GM19043 (cell line): ENCODE measurements at regions not wholly inside any gene's neighbourhood (a gene's known extent, or its start where the extent isn't known, plus 50 kb on each side); places are given as distances from the start of the nearest gene placed in this dataset.

Source experiments
- ATAC-seq: cut with Tn5 transposase; IDR thresholded peaks from one replicate; pipeline ENCODE4 v1.9.1; 2021; ENCODE audit warnings: low read depth; ENCODE audit not compliant: unreplicated experiment

GRCh38 chr5:168047669-168048111, 243.8 kb upstream of the WWC1 start:
- no peak for ATAC-seq

GRCh38 chr5:168048486-168048885, 243.0 kb upstream of the WWC1 start:
- no peak for ATAC-seq

DNA sequence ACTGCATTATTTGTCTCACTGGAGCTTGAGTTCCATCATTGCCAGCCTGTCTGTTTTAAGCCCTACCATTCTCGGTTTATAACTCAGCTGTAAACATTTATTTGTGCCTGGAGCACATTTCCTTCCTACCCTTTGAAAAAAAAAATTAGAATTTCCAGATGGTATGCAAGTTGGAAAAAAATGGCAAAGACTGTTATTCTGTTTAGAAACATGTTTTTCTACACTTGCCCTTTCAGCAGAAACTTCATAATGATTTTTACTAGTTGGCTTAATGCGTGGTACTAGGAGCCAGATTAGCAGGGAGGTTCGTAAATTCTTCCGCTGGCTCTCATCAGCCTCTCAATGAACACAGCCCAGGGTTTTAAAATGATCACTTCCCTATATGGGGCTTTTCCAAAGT, 238.8 kb upstream of the WWC1 start:
- no peak for ATAC-seq

- ATAC-seq: no peak
These were observed 237.4 kb upstream of the WWC1 start for GRCh38 chr5:168054091-168054490.

DNA sequence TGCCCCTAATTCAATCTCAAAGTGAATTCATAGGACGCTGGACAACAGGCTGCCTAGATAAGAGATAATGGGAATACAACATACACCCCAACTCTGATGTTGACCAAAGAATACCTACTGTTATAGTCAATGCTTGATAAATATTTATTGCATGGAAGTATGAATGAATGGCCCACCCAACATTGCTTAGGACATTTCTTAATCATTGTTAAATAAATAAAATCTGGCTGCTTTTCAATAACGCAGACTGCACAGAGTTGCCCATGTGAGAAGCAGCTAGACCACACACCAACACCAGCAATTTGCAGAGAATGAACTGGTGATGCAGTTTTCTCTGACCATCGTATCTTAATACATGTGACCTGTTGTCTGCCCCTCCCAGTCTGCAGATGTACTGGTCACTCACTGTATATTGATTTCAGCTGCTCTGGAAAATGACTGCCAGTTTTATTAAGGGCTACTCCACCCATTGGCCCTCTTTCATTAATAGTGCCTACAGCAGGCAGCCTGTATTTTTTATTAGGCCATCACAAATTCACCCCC, 236.2 kb upstream of the WWC1 start:
- ATAC-seq: no peak

- ATAC-seq: no peak
These were observed 235.5 kb upstream of the WWC1 start for GRCh38 chr5:168055961-168056360.

DNA sequence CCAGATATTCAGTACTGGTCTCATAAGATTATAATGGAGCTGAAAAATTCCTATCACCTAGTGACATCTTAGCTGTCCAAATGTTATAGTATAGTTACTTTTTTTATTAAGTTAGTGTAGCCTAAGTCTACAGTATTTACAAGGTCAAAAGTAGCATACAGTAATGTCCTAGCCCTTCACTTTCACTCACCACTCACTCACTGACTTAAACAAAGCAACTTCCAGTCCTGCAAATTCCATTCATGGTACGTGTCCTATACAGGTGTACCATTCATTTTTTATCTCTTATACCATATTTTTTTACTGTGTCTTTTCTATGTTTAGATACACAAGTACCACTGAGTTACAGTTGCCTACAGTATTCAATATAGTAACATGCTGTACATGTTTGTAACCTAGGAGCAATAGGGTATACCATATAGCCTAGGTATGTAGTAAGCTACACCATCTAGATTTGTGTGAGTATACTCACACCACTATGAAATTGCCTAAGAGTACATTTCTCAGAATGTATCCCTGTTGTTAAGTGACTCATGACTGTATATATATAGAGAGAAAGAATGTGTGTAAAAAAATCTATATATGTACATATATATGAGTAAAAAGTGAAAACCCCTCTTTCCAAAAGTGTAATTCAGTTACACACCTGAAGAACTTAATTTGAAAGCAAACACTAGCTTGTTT, 234.8 kb upstream of the WWC1 start:
- ATAC-seq: no peak

GRCh38 chr5:168057905-168058304, 233.5 kb upstream of the WWC1 start:
- no peak for ATAC-seq

- ATAC-seq: no peak
These were observed 232.3 kb upstream of the WWC1 start for GRCh38 chr5:168059131-168059530.

DNA sequence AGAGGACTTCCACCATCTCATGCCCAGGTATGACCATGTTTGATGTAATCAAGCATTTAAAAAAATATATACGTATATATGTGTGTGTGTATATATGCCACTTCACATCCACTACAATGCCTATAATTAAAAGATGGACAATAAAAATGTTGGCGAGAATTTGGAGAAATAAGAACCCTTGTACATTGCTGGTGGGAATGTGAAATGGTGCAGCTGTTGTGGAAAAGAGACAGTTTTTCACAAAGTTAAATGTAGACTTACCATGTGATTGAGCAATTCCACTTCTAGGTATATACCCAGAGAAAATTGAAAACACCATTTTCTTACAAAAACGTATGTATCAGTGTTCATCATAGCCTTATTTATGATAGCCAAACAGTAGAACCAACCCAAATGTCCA, 229.2 kb upstream of the WWC1 start:
- ATAC-seq: no peak

GRCh38 chr5:168064457-168064856, 227.0 kb upstream of the WWC1 start:
- ATAC-seq: no peak

DNA sequence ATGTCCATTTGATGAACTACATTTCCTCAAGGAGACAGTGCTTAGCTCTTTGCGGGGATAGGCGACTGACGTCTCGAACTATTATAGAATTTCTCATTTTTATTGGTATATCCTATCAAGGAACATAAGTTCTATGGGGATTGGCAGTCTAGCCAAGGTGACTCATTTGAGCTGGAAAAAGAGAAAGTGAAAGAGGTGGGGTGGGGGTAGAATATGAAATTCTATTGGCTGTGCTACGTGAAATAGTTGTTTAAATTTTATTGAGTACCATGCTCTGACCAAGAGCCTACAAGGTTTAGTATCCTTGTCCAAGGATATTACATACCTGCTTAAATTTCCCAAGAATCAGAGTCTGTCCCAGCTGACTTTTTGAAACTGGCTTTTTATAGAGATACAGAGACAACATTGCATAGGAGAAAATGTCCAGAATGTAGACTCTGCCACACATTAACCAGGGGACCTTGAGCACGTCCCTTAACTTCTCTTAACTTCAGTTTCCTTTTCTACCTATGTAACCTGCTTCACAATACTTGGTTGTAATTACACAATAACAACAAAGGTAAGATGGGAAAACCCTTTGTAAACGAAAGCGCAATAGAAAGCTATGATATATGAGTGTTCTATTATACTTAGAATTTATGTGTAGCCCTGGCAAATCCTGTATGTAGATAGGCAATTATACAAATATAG, 226.4 kb upstream of the WWC1 start:
- no peak for ATAC-seq

- no peak for ATAC-seq
These were observed 224.8 kb upstream of the WWC1 start for GRCh38 chr5:168066536-168067208.

GRCh38 chr5:168070761-168071160, 220.7 kb upstream of the WWC1 start:
- ATAC-seq: no peak

DNA sequence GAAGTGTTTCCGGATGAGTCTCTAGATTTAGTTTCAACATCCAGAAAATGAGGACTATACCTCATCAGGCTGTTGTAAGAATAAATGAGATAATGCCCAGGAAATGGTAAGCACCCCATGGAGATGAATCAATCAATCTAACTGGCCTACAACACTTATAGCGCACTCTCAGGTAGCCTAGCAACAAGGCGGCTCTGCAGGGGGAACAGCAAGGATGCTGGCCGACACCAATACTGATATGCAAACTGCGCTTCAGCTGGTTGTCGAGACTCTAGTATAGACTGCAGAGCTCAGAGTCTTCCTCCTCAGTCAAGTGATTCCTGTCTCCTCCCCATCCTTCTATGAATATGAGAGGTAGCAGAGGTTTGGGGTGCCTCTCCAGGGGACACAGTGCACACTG, 218.8 kb upstream of the WWC1 start:
- no peak for ATAC-seq

DNA sequence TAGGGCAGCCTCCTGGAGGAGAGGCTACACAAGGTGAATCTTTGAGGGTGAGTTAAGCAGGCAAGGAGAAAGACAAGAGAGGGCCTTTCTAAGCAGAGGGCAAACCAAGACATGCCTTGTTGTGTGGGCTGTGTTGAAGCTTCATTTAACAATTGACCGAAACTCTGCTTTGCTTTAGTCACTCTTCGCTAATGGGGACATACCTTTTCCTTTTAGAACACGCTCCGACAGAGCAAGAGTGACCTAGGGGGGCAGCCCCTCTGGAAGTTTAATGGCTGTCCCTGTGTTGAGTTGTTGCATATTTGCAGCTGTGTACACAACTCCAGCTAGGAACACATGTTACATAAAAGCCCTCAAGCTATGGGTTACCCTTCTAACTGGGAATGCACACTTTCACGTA, 218.1 kb upstream of the WWC1 start:
- ATAC-seq: no peak

- no peak for ATAC-seq
These were observed 217.2 kb upstream of the WWC1 start for GRCh38 chr5:168073991-168074800.

DNA sequence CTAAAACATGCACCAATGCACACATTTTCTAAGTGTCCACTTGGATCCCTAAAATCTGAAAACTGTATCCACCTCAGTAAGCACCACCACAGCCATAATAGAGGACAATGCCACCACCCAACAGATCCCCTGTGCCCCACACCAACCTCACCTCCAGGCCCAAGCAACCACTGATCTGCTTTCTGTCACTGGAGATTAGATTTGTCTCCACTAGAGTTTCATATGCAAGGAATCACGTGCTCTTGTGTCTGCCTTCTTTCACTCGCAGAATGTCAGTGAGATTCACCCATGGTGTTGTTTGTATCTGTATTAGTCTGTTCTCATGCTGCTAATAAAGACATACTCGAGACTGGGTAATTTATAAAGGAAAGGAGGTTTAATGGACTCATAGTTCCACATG, 216.1 kb upstream of the WWC1 start:
- ATAC-seq: no peak

DNA sequence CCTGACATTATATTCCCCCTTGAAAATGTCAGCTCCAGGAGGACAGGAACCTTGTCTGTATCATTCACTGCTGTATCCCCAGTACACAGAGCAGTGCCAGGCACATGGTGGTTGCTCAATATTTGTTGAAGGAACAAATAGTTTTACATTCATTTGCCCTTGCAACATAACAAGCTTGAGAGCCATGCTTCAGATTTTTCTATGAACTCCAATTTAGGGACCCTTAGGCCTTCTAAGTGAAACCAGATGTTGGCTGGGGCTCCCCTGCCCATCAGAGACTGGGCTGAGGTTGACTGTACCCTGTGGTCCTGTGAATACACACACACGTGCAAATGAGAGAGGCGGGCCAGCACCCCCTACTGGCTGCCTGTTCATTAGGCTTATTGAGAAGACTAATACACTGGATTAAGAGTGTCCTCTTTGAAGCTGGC, 214.9 kb upstream of the WWC1 start:
- ATAC-seq: no peak

- ATAC-seq: no peak
These were observed 206.0 kb upstream of the WWC1 start for GRCh38 chr5:168085261-168086031.
